Cardiac fibroblast (primary cell): ENCODE measurements at regions not wholly inside any gene's neighbourhood (a gene's known extent, or its start where the extent isn't known, plus 50 kb on each side); places are given as distances from the start of the nearest gene placed in this dataset.
"Not testable (repeated sequence)": the region's sequence is repeated elsewhere in the genome, so short reads cannot be mapped to it uniquely, and the experiment has no call there.

Experiments used
- DNase-seq, 2 donors: peaks; one replicate each; pipeline versions ENCODE4 v3.0.0 to v3.0.0-alpha.2; 2010; ENCODE audit warnings: low read depth in 2 of 2
- H3K4me3 ChIP-seq, 2 donors: replicated peaks in 1 of 2; 1 replicate in 1 of 2; 2 replicates in 1 of 2; pipeline ENCODE4 v1.5.1; 2011; ENCODE audit warnings: low read depth in 2 of 2, low read length in 2 of 2, mild to moderate bottlenecking in 2 of 2, moderate library complexity in 1 of 2
- TF ChIP-seq, protein P1 (sequence below): IDR thresholded peaks from one replicate; pipeline ENCODE4 v1.5.1; 2011; ENCODE audit warnings: low read depth, mild to moderate bottlenecking, low read length, inconsistent platforms

DNA sequence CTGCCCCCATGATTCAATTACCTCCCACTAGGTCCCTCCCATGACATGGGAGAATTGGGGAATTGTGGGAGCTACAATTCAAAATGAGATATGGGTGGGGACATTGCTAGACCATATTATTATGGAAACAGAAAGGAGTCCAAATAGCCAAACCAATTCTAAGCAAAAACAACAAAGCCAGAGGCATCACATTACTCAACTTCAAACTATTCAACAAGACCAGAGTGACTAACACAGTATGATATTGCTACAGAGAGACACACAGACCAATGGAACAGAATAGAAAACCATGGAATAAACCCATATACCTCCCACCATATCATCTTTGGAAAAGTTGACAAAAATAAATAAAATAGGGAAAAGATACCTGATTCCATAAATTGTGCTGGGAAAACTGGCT, 710.5 kb upstream of the CDH9 start:
- peak in 1 of 2 donors; percentile 1 for DNase-seq
- TF ChIP-seq, protein P1, sequence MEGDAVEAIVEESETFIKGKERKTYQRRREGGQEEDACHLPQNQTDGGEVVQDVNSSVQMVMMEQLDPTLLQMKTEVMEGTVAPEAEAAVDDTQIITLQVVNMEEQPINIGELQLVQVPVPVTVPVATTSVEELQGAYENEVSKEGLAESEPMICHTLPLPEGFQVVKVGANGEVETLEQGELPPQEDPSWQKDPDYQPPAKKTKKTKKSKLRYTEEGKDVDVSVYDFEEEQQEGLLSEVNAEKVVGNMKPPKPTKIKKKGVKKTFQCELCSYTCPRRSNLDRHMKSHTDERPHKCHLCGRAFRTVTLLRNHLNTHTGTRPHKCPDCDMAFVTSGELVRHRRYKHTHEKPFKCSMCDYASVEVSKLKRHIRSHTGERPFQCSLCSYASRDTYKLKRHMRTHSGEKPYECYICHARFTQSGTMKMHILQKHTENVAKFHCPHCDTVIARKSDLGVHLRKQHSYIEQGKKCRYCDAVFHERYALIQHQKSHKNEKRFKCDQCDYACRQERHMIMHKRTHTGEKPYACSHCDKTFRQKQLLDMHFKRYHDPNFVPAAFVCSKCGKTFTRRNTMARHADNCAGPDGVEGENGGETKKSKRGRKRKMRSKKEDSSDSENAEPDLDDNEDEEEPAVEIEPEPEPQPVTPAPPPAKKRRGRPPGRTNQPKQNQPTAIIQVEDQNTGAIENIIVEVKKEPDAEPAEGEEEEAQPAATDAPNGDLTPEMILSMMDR = no peak
- no peak overlapping the region for H3K4me3 ChIP-seq

DNA sequence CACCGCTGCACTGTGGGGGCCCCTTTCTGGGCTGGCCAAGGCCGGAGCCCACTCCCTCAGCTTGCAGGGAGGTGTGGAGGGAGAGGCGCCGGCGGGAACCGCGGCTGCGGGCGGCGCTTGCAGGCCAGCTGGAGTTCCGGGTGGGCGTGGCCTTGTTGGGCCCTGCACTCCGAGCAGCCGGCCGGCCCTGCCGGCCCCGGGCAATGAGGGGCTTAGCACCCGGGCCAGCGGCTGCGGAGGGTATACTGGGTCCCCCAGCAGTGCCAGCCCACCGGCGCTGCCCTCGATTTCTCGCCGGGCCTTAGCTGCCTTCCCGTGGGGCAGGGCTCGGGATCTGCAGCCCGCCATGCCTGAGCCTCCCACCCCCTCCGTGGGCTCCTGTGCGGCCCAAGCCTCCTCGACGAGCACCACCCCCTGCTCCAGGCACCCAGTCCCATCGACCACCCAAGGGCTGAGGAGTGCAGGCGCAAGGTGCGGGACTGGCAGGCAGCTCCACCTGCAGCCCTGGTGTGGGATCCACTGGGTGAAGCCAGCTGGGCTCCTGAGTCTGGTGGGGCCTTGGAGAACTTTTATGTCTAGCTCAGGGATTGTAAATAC, 705.1 kb upstream of the CDH9 start:
- not testable (repeated sequence) for H3K4me3 ChIP-seq, DNase-seq

DNA sequence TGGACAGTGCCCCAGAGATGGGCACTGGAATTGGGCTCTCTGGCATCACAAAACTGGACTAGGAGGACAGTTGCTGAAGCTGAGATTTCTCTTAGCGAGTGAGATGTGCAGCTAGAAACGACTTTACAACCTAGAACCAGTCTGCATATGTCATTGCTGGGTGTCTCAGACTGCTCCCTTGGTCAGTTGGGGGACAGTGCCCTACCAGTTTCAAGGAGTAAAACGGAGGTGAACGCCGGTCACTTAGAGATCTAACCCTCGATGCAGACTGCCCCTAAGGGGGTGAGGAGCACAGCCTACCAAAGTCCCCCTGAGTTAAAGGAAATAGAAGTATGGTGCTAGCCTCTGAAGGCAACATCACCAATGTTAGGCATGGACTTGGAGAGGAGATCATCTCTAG, 704.4 kb upstream of the CDH9 start:
- no peak for DNase-seq
- H3K4me3 ChIP-seq = no peak overlapping the region
- TF ChIP-seq, protein P1 = no peak

DNA sequence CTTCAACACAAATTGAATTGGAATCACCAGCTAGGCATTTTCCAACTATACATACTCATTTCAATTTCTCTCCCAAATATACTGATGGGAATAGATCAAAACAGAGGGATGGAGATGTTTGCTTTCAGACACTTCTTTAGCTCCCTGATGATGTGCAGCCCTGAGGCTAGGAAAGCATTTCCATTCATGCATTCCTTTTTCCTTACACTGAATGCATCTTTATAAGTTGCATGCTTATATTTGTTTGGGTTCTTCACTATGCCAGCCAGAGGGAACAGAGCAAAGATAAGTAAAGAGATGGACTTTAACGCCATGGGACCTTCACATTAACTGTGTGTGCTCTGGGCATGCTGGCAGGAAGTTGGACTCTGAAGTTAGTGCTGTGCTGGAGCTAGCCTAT, 696.5 kb upstream of the CDH9 start:
- TF ChIP-seq, protein P1 = no peak
- no peak for DNase-seq
- H3K4me3 ChIP-seq = no peak overlapping the region

DNA sequence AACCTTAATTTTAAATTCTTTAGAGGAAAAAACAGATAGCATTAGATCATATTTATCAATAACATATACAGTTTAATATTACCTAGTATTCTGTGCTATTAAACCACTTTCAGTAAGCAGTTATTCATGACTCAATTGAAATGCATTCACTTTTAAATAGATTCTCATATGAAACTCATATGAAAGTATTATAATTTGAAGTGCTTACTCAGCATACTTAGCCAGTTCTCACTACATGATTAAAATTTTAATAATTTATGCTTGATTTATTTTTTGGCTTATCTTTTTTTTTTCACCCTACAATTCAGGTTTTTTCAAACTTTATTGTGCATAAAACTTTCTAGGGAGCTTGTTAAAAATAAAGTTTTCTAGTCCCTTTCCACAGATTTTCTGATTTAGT, 694.9 kb upstream of the CDH9 start:
- no peak for DNase-seq
- TF ChIP-seq, protein P1 = no peak
- H3K4me3 ChIP-seq = no peak overlapping the region

DNA sequence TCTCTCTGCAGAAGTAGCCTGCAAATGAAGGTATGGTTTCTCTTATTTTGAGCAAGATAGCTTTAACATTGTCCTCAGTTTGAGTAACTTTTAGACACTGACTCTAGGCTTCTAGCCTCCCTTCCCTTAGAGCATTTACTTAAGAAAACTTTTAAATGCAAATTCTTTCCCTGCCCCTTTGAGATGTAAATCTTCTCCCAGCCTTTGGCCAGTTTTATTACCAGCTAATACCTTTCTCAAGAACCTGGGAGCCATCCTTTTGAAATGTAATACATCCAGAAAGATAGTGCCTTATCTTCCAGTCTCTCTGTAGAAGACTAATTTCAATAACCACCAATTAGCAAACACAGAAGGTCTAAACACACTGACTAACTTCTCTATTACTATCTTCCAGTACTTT, 688.9 kb upstream of the CDH9 start:
- TF ChIP-seq, protein P1 = no peak
- no peak overlapping the region for H3K4me3 ChIP-seq
- no peak for DNase-seq

DNA sequence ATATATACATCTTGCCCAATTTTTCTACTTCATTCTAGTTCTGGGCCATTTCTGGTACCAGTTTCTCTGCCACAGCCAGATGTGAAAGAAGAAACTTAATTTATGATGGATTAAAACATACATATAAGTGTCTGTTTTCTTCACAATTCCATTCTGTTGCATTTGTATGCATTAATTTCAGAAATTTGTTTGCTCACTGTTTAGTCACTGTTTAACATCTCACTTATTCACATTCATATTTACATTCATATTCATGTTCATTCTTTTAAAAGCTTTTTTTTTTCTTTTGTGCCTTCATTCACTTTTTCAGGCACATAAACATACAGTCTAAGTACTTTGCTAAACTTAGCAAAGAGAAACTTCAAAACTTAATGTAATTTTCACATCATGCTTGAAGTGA, 684.0 kb upstream of the CDH9 start:
- no peak overlapping the region for H3K4me3 ChIP-seq
- TF ChIP-seq, protein P1 = no peak
- no peak for DNase-seq
